ENCODE measurements at regions not wholly inside any gene's neighbourhood (a gene's known extent, or its start where the extent isn't known, plus 50 kb on each side); places are given as distances from the start of the nearest gene placed in this dataset.

DNA sequence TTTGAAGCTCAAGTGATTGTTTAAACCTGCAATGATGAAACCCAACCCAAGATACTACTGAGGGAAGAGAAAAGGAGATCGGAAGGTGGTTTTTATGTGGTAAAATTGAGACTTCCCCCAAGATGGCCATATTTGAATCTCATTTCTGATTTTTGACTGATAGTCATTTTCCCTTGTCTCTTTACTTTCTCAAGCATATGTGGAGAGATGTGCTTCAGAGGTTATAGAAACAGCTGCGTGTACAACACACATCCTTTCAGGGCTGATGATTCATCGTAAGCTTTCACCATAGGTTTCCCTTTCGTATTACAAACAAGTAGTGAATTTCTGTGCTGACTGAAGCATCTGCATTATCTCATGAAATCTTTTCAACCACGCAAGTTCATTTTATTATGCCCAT, 276.2 kb downstream of the EMP1 start (continued):
- TF ChIP-seq, protein P1, sequence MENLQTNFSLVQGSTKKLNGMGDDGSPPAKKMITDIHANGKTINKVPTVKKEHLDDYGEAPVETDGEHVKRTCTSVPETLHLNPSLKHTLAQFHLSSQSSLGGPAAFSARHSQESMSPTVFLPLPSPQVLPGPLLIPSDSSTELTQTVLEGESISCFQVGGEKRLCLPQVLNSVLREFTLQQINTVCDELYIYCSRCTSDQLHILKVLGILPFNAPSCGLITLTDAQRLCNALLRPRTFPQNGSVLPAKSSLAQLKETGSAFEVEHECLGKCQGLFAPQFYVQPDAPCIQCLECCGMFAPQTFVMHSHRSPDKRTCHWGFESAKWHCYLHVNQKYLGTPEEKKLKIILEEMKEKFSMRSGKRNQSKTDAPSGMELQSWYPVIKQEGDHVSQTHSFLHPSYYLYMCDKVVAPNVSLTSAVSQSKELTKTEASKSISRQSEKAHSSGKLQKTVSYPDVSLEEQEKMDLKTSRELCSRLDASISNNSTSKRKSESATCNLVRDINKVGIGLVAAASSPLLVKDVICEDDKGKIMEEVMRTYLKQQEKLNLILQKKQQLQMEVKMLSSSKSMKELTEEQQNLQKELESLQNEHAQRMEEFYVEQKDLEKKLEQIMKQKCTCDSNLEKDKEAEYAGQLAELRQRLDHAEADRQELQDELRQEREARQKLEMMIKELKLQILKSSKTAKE (IDR thresholded peaks at IDR 0.05; ENCODE audit: low read depth, poor library complexity, severe bottlenecking), result no peak
- TF ChIP-seq ZSCAN29 (IDR thresholded peaks at IDR 0.05) (no peak), PAX5 (IDR thresholded peaks at IDR 0.05; ENCODE audit: borderline replicate concordance, low read depth, low read length) (no peak), RAD21 (IDR thresholded peaks at IDR 0.05; ENCODE audit: insufficient read depth, low read depth, low read length) (no peak), WRNIP1 (IDR thresholded peaks at IDR 0.05; ENCODE audit: borderline replicate concordance, low read depth, low read length) (no peak), NR2C1 (IDR thresholded peaks at IDR 0.05) (no peak), MTA3 (IDR thresholded peaks at IDR 0.05; ENCODE audit: borderline replicate concordance, low read length) (no peak), BCL11A (IDR thresholded peaks at IDR 0.05; ENCODE audit: low read depth, low read length) (no peak), SUZ12 (IDR thresholded peaks at IDR 0.05; ENCODE audit: unreplicated experiment) (no peak), ASH2L (IDR thresholded peaks at IDR 0.05; ENCODE audit: borderline replicate concordance, low read depth) (no peak), RUNX3 (IDR thresholded peaks at IDR 0.05; ENCODE audit: low read length) (peak; percentile 64), ATF7 (IDR thresholded peaks at IDR 0.05; ENCODE audit: low read depth) (peak; percentile 64), ZNF622 (IDR thresholded peaks at IDR 0.05) (no peak), KLF5 (IDR thresholded peaks at IDR 0.05; ENCODE audit: partially characterized antibody) (no peak), CREM (IDR thresholded peaks at IDR 0.05; ENCODE audit: low read depth) (peak; percentile 58), PML (IDR thresholded peaks at IDR 0.05; ENCODE audit: low read length) (no peak), LARP7 (IDR thresholded peaks at IDR 0.05) (no peak), IRF4 (IDR thresholded peaks at IDR 0.05; ENCODE audit: low read depth, low read length) (0 out of 2 replicates have a peak, but pooled peaks have one; percentile 61), FOS (IDR thresholded peaks at IDR 0.05; ENCODE audit: borderline replicate concordance, extremely low read depth, insufficient read length) (no peak), CBX5 (IDR thresholded peaks at IDR 0.05; ENCODE audit: low read depth) (no peak), HDGF (IDR thresholded peaks at IDR 0.05) (no peak), SP1 (IDR thresholded peaks at IDR 0.05; ENCODE audit: low read depth, low read length) (peak; percentile 16)
- TF ChIP-seq, protein P2, sequence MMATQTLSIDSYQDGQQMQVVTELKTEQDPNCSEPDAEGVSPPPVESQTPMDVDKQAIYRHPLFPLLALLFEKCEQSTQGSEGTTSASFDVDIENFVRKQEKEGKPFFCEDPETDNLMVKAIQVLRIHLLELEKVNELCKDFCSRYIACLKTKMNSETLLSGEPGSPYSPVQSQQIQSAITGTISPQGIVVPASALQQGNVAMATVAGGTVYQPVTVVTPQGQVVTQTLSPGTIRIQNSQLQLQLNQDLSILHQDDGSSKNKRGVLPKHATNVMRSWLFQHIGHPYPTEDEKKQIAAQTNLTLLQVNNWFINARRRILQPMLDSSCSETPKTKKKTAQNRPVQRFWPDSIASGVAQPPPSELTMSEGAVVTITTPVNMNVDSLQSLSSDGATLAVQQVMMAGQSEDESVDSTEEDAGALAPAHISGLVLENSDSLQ (IDR thresholded peaks at IDR 0.05), result peak; percentile 62; the same call in 1 of the 2 replicates
- TF ChIP-seq, protein P3, sequence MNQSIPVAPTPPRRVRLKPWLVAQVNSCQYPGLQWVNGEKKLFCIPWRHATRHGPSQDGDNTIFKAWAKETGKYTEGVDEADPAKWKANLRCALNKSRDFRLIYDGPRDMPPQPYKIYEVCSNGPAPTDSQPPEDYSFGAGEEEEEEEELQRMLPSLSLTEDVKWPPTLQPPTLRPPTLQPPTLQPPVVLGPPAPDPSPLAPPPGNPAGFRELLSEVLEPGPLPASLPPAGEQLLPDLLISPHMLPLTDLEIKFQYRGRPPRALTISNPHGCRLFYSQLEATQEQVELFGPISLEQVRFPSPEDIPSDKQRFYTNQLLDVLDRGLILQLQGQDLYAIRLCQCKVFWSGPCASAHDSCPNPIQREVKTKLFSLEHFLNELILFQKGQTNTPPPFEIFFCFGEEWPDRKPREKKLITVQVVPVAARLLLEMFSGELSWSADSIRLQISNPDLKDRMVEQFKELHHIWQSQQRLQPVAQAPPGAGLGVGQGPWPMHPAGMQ (IDR thresholded peaks at IDR 0.05; ENCODE audit: borderline replicate concordance), result no peak
- TF ChIP-seq, protein P4, sequence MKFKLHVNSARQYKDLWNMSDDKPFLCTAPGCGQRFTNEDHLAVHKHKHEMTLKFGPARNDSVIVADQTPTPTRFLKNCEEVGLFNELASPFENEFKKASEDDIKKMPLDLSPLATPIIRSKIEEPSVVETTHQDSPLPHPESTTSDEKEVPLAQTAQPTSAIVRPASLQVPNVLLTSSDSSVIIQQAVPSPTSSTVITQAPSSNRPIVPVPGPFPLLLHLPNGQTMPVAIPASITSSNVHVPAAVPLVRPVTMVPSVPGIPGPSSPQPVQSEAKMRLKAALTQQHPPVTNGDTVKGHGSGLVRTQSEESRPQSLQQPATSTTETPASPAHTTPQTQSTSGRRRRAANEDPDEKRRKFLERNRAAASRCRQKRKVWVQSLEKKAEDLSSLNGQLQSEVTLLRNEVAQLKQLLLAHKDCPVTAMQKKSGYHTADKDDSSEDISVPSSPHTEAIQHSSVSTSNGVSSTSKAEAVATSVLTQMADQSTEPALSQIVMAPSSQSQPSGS (IDR thresholded peaks at IDR 0.05; ENCODE audit: low read length), result peak; percentile 77
- TF ChIP-seq, protein P5, sequence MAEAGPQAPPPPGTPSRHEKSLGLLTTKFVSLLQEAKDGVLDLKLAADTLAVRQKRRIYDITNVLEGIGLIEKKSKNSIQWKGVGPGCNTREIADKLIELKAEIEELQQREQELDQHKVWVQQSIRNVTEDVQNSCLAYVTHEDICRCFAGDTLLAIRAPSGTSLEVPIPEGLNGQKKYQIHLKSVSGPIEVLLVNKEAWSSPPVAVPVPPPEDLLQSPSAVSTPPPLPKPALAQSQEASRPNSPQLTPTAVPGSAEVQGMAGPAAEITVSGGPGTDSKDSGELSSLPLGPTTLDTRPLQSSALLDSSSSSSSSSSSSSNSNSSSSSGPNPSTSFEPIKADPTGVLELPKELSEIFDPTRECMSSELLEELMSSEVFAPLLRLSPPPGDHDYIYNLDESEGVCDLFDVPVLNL (IDR thresholded peaks at IDR 0.05; ENCODE audit: low read depth, low read length), result no peak

All from GM12878 (cell line).